CD4-positive, alpha-beta T cell (primary cell): ENCODE measurements at regions not wholly inside any gene's neighbourhood (a gene's known extent, or its start where the extent isn't known, plus 50 kb on each side); places are given as distances from the start of the nearest gene placed in this dataset.
"Not testable (repeated sequence)": the region's sequence is repeated elsewhere in the genome, so short reads cannot be mapped to it uniquely, and the experiment has no call there.

Experiments
- ATAC-seq: fragments of 200-7000 bp; cut with Tn5 transposase; one replicate; pipeline ENCODE4 v1.10.0; 2022; ENCODE audit warnings: mild to moderate bottlenecking; ENCODE audit not compliant: poor library complexity
- CTCF ChIA-PET: fragments of 350-600 bp; sonication (Branson Sonifier 250); formaldehyde crosslinking; loops from one replicate; lab custom pipeline; 2021; ENCODE audit warnings: antibody characterized with exemption, inconsistent platforms; lab: Charles Lee
- POLR2A ChIA-PET: fragments of 350-600 bp; sonication (Branson Sonifier 250); formaldehyde crosslinking; loops from one replicate; lab custom pipeline; 2021; ENCODE audit warnings: antibody characterized with exemption, inconsistent platforms; lab: Charles Lee
- DNase-seq, 14 experiments: peaks; one replicate each; pipeline ENCODE4 v3.0.0-alpha.2; 2013 to 2020; ENCODE audit warnings: mixed read lengths in 2 of 14
- H3K27ac ChIP-seq, 2 donors: one replicate each; pipeline versions ENCODE4 v1.5.1 to v1.7.0; 2013; ENCODE audit warnings: low read length in 2 of 2, low read depth in 1 of 2, mild to moderate bottlenecking in 1 of 2
- H3K27me3 ChIP-seq, 2 experiments: 1 replicate in 1 of 2; 2 replicates in 1 of 2; pipeline versions ENCODE4 v1.6.1 to v1.7.0; 2013; ENCODE audit warnings: low read length in 2 of 2, control low read depth in 1 of 2, mild to moderate bottlenecking in 1 of 2, moderate library complexity in 1 of 2; ENCODE audit not compliant: insufficient read depth in 2 of 2, control insufficient read depth in 1 of 2
- H3K36me3 ChIP-seq: one replicate; pipeline ENCODE4 v1.6.1; 2013; ENCODE audit warnings: low read length, control low read depth; ENCODE audit not compliant: insufficient read depth
- H3K4me1 ChIP-seq: one replicate; pipeline ENCODE4 v1.6.1; 2013; ENCODE audit warnings: low read length, control low read depth; ENCODE audit not compliant: insufficient read depth
- H3K4me3 ChIP-seq: one replicate; pipeline ENCODE4 v1.5.1; 2013; ENCODE audit warnings: mild to moderate bottlenecking, low read length, moderate library complexity
- H3K9me3 ChIP-seq, 2 experiments: 1 replicate in 1 of 2; 2 replicates in 1 of 2; pipeline versions ENCODE4 v1.6.1 to v1.7.0; 2013; ENCODE audit warnings: low read length in 2 of 2, mild to moderate bottlenecking in 2 of 2, control low read depth in 1 of 2, moderate library complexity in 1 of 2; ENCODE audit not compliant: control insufficient read depth in 1 of 2, insufficient read depth in 1 of 2
- H3K27ac Mint-ChIP-seq: one replicate; pipeline ENCODE4 v1.8.0; 2020; ENCODE audit warnings: mixed read lengths
- H3K27me3 Mint-ChIP-seq: one replicate; pipeline ENCODE4 v1.8.0; 2021; ENCODE audit warnings: mixed read lengths
- H3K36me3 Mint-ChIP-seq: one replicate; pipeline ENCODE4 v1.8.0; 2021; ENCODE audit warnings: low read depth, mixed read lengths
- H3K4me1 Mint-ChIP-seq: one replicate; pipeline ENCODE4 v1.8.0; 2021; ENCODE audit warnings: low read depth, mixed read lengths
- H3K4me3 Mint-ChIP-seq: one replicate; pipeline ENCODE4 v1.8.0; 2020; ENCODE audit warnings: mild to moderate bottlenecking, mixed read lengths
- H3K9me3 Mint-ChIP-seq: one replicate; pipeline ENCODE4 v1.8.0; 2020; ENCODE audit warnings: mixed read lengths
- CTCF ChIP-seq: fragments of 200-600 bp; IDR thresholded peaks from one replicate; pipeline ENCODE4 v1.8.0; 2022; ENCODE audit warnings: antibody characterized with exemption, mild to moderate bottlenecking
- intact Hi-C, 2 experiments: fragments of 100-400 bp; cut with DNase I in 1 of 2; cut with micrococcal nuclease in 1 of 2; formaldehyde crosslinking; loops; one replicate each; pipeline versions ENCODE4 v1.15.1 to v1.9.0; 2023 to 2025; cut with DNase I, micrococcal nuclease

GRCh38 chr9:29245351-29245750 is 1672.1 kb upstream of the C9orf72 start:
- no peaks in the 10 kb centered on the region for H3K4me1 ChIP-seq
- no peak for ATAC-seq
- H3K27ac ChIP-seq: no peak overlapping the region
- ChIA-PET POLR2A (no interaction called here), CTCF (no interaction called here)
- Mint-ChIP-seq H3K9me3 (no peaks in the 10 kb centered on the region), H3K4me3 (no peak overlapping the region), H3K27me3 (no peaks in the 10 kb centered on the region), H3K36me3 (no peaks in the 10 kb centered on the region), H3K27ac (no peak overlapping the region), H3K4me1 (no peaks in the 10 kb centered on the region)
- no peaks in the 10 kb centered on the region for H3K36me3 ChIP-seq
- no peak overlapping the region for H3K4me3 ChIP-seq
- no peak for DNase-seq
- H3K9me3 ChIP-seq: no peaks in the 10 kb centered on the region
- no peaks in the 10 kb centered on the region for H3K27me3 ChIP-seq
- intact Hi-C loops: no loop called here
- no peak for TF ChIP-seq CTCF

GRCh38 chr9:29270400-29270799 is 1697.1 kb upstream of the C9orf72 start:
- H3K4me1 ChIP-seq, CTCF ChIA-PET, H3K36me3 ChIP-seq, H3K4me1 Mint-ChIP-seq, H3K4me3 Mint-ChIP-seq, H3K4me3 ChIP-seq, H3K27ac Mint-ChIP-seq, DNase-seq, H3K36me3 Mint-ChIP-seq, H3K27me3 ChIP-seq, H3K9me3 Mint-ChIP-seq, H3K27ac ChIP-seq, intact Hi-C loops, POLR2A ChIA-PET, ATAC-seq, H3K9me3 ChIP-seq, H3K27me3 Mint-ChIP-seq: not testable (repeated sequence)

- no peaks in the 10 kb centered on the region for H3K36me3 Mint-ChIP-seq
- ChIA-PET CTCF (no interaction called here), POLR2A (no interaction called here)
- ATAC-seq (no peak), DNase-seq (no peak)
- no peaks in the 10 kb centered on the region for H3K27me3 ChIP-seq
- H3K27me3 Mint-ChIP-seq: no peaks in the 10 kb centered on the region
- no peak overlapping the region for H3K4me3 ChIP-seq
- H3K9me3 ChIP-seq: peaks cover 0 to 3% of the 10 kb centered on the region in 2 experiments
- TF ChIP-seq CTCF: no peak
- peaks cover 3% of the 10 kb centered on the region for H3K9me3 Mint-ChIP-seq
- no peaks in the 10 kb centered on the region for H3K36me3 ChIP-seq
- H3K27ac ChIP-seq: no peak overlapping the region
- intact Hi-C loops: no loop called here
- no peaks in the 10 kb centered on the region for H3K4me1 Mint-ChIP-seq
- no peak overlapping the region for H3K4me3 Mint-ChIP-seq
- no peaks in the 10 kb centered on the region for H3K4me1 ChIP-seq
- no peak overlapping the region for H3K27ac Mint-ChIP-seq
These were observed 1708.8 kb upstream of the C9orf72 start for GRCh38 chr9:29282121-29282520.

GRCh38 chr9:29285818-29286217 is 1712.5 kb upstream of the C9orf72 start:
- ATAC-seq (no peak), DNase-seq (no peak)
- H3K9me3 Mint-ChIP-seq: no peaks in the 10 kb centered on the region
- H3K4me1 Mint-ChIP-seq: no peaks in the 10 kb centered on the region
- TF ChIP-seq CTCF: no peak
- peaks cover 0 to 3% of the 10 kb centered on the region in 2 experiments for H3K9me3 ChIP-seq
- POLR2A ChIA-PET: no interaction called here
- H3K4me1 ChIP-seq: no peaks in the 10 kb centered on the region
- no peaks in the 10 kb centered on the region for H3K27me3 ChIP-seq
- no peaks in the 10 kb centered on the region for H3K36me3 ChIP-seq
- H3K27me3 Mint-ChIP-seq: no peaks in the 10 kb centered on the region
- H3K27ac ChIP-seq: no peak overlapping the region
- CTCF ChIA-PET: no interaction called here
- intact Hi-C loops: no loop called here
- H3K27ac Mint-ChIP-seq: no peak overlapping the region
- H3K36me3 Mint-ChIP-seq: no peaks in the 10 kb centered on the region
- H3K4me3 ChIP-seq: no peak overlapping the region
- no peak overlapping the region for H3K4me3 Mint-ChIP-seq
